ENCODE measurements at regions not wholly inside any gene's neighbourhood (a gene's known extent, or its start where the extent isn't known, plus 50 kb on each side); places are given as distances from the start of the nearest gene placed in this dataset.

- no peak for TF ChIP-seq CTCF (IDR thresholded peaks at IDR 0.05)
- DNase-seq (ENCODE audit: low spot score) (no peak), ATAC-seq (ENCODE audit: insufficient number of reproducible peaks, low FRiP score, low read depth) (no peak)
- Histone ChIP-seq H3K27ac (no peak overlapping the region), H3K4me3 (no peak overlapping the region), H3K9me3 (no peaks in the 10 kb centered on the region), H3K4me1 (ENCODE audit: control insufficient read depth in 1 of 2, low read depth in 2 of 2) (no peaks in the 10 kb centered on the region), H3K27me3 (replicated peaks; ENCODE audit: insufficient read depth) (no peaks in the 10 kb centered on the region), H3K36me3 (no peaks in the 10 kb centered on the region)
Measured at GRCh38 chr21:31489014-31489413, 145.0 kb upstream of the TIAM1 start.

GRCh38 chr21:31484219-31484618 is 140.2 kb upstream of the TIAM1 start:
- Histone ChIP-seq H3K27me3 (replicated peaks; ENCODE audit: insufficient read depth) (no peaks in the 10 kb centered on the region), H3K27ac (no peak overlapping the region), H3K4me3 (no peak overlapping the region), H3K9me3 (peaks cover 4% of the 10 kb centered on the region), H3K4me1 (ENCODE audit: control insufficient read depth in 1 of 2, low read depth in 2 of 2) (no peaks in the 10 kb centered on the region), H3K36me3 (no peaks in the 10 kb centered on the region)
- TF ChIP-seq CTCF (IDR thresholded peaks at IDR 0.05): no peak
- ATAC-seq (ENCODE audit: insufficient number of reproducible peaks, low FRiP score, low read depth): no peak
- no peak for DNase-seq (ENCODE audit: low spot score)

GRCh38 chr21:31483146-31483545 is 139.1 kb upstream of the TIAM1 start:
- H3K36me3 ChIP-seq: no peaks in the 10 kb centered on the region
- DNase-seq (ENCODE audit: low spot score) (no peak), ATAC-seq (ENCODE audit: insufficient number of reproducible peaks, low FRiP score, low read depth) (no peak)
- H3K27ac ChIP-seq: no peak overlapping the region
- no peaks in the 10 kb centered on the region for H3K27me3 ChIP-seq (replicated peaks; ENCODE audit: insufficient read depth)
- no peak overlapping the region for H3K4me3 ChIP-seq
- no peaks in the 10 kb centered on the region for H3K4me1 ChIP-seq (ENCODE audit: control insufficient read depth in 1 of 2, low read depth in 2 of 2)
- peaks cover 4% of the 10 kb centered on the region for H3K9me3 ChIP-seq
- no peak for TF ChIP-seq CTCF (IDR thresholded peaks at IDR 0.05)

GRCh38 chr21:31482460-31482859 is 138.4 kb upstream of the TIAM1 start:
- no peaks in the 10 kb centered on the region for H3K36me3 ChIP-seq
- no peaks in the 10 kb centered on the region for H3K4me1 ChIP-seq (ENCODE audit: control insufficient read depth in 1 of 2, low read depth in 2 of 2)
- H3K9me3 ChIP-seq: peaks cover 4% of the 10 kb centered on the region
- DNase-seq (ENCODE audit: low spot score) (no peak), ATAC-seq (ENCODE audit: insufficient number of reproducible peaks, low FRiP score, low read depth) (no peak)
- no peak for TF ChIP-seq CTCF (IDR thresholded peaks at IDR 0.05)
- no peak overlapping the region for H3K27ac ChIP-seq
- H3K27me3 ChIP-seq (replicated peaks; ENCODE audit: insufficient read depth): no peaks in the 10 kb centered on the region
- H3K4me3 ChIP-seq: no peak overlapping the region

GRCh38 chr21:31480228-31480627 is 136.2 kb upstream of the TIAM1 start:
- no peaks in the 10 kb centered on the region for H3K36me3 ChIP-seq
- peaks cover 4% of the 10 kb centered on the region for H3K9me3 ChIP-seq
- H3K27ac ChIP-seq: no peak overlapping the region
- TF ChIP-seq CTCF (IDR thresholded peaks at IDR 0.05): no peak
- DNase-seq (ENCODE audit: low spot score) (no peak), ATAC-seq (ENCODE audit: insufficient number of reproducible peaks, low FRiP score, low read depth) (no peak)
- H3K27me3 ChIP-seq (replicated peaks; ENCODE audit: insufficient read depth): no peaks in the 10 kb centered on the region
- no peaks in the 10 kb centered on the region for H3K4me1 ChIP-seq (ENCODE audit: control insufficient read depth in 1 of 2, low read depth in 2 of 2)
- H3K4me3 ChIP-seq: no peak overlapping the region

Data from thoracic aorta (tissue), 2 donors.